Cardiac septum (tissue), 1 donor: ENCODE measurements at regions not wholly inside any gene's neighbourhood (a gene's known extent, or its start where the extent isn't known, plus 50 kb on each side); places are given as distances from the start of the nearest gene placed in this dataset.
"Not testable (repeated sequence)": the region's sequence is repeated elsewhere in the genome, so short reads cannot be mapped to it uniquely, and the experiment has no call there.

ENCODE experiments used
- DNase-seq: peaks from one replicate; pipeline ENCODE4 v3.0.0-alpha.2; 2020; ENCODE audit warnings: low spot score
- intact Hi-C: fragments of 100-400 bp; cut with DNase I; formaldehyde crosslinking; loops from one replicate; pipeline ENCODE4 v1.14.0; 2022
- donor health status: DM: no; HTN: no; CAD: no.

- DNase-seq = no peak
- intact Hi-C loops = no loop called here
Observed at GRCh38 chr20:5696011-5696559, 54.1 kb upstream of the SHLD1 start.

- intact Hi-C loops = no loop called here
Observed at GRCh38 chr20:5691918-5692618, 58.1 kb upstream of the SHLD1 start.

GRCh38 chr20:5689463-5689862, 60.7 kb upstream of the SHLD1 start:
- no peak for DNase-seq
- intact Hi-C loops = no loop called here

More at GRCh38 chr20:5691918-5692618, 58.1 kb upstream of the SHLD1 start:
- no peak for DNase-seq

- DNase-seq = peak; percentile 78
- intact Hi-C loops = no loop called here
Observed at GRCh38 chr20:5688431-5688972, 61.7 kb upstream of the SHLD1 start.

DNA sequence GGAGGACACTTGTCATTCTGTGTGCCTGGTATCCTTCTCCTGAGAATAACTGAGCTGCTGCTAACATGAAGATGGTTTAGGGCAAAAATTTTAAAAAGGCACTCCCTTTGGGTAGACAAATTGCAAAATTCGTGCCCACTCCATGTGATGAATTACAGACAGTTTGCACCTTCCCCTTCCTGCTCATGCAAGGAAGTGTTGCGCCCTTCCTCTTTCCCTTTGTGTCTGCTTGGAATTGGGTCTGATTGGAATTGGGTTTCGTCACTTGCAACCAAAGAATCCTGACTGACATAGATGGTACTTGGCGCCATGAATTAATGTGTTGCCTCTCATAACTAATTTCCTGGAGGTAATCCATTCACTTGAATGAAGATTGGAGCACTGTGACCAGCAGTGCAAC, 62.3 kb upstream of the SHLD1 start:
- no peak for DNase-seq
- intact Hi-C loops = no loop called here

- DNase-seq = no peak
- intact Hi-C loops = no loop called here
Observed at GRCh38 chr20:5686384-5687105, 63.7 kb upstream of the SHLD1 start.

GRCh38 chr20:5682556-5682955, 67.6 kb upstream of the SHLD1 start:
- intact Hi-C loops, DNase-seq: not testable (repeated sequence)

- DNase-seq = no peak
- intact Hi-C loops = no loop called here
Observed at GRCh38 chr20:5680192-5680591, 69.4 kb upstream of the GPCPD1 start.

DNA sequence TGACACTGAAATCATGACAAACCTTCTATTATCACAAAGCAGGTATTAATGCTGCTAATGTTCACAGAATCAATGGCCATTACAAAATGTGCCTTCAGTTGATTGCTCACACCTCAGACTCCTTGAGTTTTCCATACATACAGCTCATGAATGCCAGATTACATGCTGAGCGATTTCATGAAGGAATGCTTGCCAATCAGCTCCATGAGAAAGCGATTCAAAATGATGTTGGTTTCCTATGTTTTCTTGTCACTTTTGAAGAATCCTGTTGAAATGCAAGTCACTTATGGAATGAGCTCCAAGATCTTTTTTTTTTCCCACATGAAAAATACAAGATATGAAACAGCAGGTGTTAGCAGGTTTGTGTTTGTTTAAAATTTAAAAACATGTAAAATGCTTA, 68.0 kb upstream of the GPCPD1 start:
- intact Hi-C loops = no loop called here
- no peak for DNase-seq

- intact Hi-C loops, DNase-seq: not testable (repeated sequence)
Observed at GRCh38 chr20:5677944-5678343, 67.1 kb upstream of the GPCPD1 start.

DNA sequence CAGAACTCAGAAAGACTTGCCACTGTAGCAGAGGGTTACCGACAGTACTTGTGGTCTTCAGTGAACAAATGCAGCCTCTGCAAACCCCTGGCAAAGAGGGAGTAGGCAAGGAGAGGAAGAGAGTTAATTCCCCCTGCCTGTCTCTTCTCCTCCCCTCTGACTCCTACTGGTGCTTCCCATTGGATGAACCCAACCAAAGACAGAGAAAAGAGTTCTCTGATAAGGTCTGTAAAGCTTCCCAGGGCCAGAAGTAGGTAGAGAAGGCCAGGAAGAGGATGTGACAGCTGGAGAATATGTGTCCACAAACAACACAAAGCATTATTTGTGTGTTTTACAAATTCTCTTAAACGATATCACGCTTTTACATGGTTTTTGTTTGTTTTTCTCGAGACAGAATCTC, 66.6 kb upstream of the GPCPD1 start:
- intact Hi-C loops = no loop called here
- no peak for DNase-seq

GRCh38 chr20:5675103-5676091, 64.6 kb upstream of the GPCPD1 start:
- intact Hi-C loops = no loop called here

DNA sequence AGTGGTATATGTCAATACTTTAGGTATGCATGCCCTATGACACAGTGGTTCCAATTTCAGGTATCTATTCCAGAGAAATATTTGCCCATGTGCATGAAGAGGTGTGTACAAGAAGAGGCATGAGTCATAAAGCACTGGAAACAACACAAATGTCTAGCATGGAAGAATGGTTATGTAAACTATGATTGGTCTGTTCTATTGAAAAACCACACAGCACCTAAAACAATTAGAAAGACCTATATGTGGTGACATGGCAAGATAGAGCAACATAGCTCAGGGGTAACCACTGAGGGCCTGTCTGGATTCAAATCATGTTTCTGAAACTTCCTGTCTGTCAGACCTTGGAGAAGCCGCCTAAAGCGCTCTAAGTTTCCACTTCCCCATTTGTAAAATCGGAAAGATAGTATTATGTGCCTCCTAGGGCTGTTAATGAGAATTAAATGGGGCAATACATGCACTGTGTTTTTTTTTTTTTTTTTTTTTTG, 63.4 kb upstream of the GPCPD1 start:
- DNase-seq = no peak
- intact Hi-C loops = no loop called here

More at GRCh38 chr20:5675103-5676091, 64.6 kb upstream of the GPCPD1 start:
- DNase-seq = no peak

DNA sequence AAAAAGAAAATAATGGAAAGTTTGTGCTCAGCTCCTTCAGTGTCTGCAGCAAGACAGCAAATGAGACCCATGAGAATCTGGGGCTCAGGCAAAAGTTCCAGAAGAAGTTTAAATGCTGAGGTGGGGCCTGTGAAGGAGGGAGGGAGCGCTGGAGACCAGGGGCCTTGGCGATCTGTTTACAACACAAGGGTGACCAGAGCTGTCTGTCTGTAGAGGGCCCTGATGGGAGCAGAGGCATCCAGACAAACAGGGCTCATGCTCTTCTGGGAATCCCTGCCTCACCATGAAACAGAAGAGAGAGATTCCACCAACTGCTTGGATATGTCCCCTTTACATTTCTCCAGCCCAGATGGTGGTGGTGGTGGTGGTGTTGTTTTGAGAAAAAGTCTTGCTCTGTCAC, 60.1 kb upstream of the GPCPD1 start:
- DNase-seq = no peak
- intact Hi-C loops = no loop called here

DNA sequence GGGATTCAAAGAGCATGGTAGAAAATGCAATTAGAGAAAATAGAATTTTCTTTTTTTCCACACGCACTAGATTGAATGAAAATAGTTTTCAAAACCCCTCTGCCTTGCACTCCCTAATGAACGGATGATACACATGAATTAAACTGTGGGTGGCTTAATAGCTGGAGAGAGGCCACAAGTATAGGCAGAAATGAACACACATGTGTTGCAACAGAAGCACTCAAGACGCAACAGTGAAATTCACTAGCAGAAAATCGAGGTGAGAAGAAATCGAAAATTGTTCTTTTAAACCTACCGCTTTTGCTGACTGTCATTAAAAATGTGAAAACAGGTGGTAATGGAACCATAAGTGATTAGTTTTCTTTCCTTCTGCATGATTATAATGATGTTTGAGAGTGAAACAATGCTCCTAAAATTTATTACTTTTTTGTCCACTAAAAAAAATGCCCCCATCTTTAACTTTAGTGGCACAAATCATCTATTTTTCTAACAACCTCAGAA, 59.3 kb upstream of the GPCPD1 start:
- DNase-seq = no peak
- intact Hi-C loops = no loop called here

GRCh38 chr20:5668529-5668868, 57.7 kb upstream of the GPCPD1 start:
- no peak for DNase-seq
- intact Hi-C loops = no loop called here

DNA sequence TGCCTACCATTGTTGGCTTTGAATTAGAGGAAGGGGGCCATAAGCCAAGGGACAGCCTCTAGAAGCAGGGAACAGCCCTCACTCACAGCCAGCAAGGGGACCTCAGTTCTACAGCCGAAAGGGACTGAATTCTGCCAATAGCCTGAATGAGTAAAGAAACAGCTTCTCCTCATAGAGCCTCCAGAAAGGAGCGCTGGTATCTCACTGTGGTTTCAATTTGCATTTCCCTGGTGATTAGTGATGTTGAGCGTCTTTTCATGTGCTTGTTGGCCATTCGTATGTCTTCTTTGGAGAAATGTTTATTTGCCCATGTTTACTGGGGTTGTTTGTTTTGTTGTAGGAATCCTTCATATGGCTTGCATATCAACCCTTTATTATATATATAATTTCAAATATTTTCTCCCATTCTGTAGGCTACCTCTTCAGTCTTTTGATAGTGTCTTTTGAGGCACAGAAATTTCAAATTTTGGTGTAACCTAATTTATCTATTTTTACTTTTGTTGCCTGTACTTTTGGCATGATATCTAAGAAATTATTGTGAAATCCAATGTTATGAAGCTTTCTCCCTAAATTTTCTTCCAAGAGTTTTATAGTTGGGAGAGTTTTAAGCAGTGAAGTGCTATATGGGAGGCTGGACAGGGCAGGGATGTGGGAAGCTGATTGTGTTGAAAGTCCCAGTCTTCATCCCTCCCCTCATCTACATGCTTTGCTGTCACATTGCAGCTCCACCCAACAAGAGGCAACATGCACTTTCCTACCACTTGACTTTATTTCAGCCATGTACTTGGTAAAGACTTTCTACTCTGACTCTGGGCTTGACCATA, 57.1 kb upstream of the GPCPD1 start:
- intact Hi-C loops = no loop called here
- DNase-seq = no peak

GRCh38 chr20:5665417-5665816, 54.6 kb upstream of the GPCPD1 start:
- intact Hi-C loops = no loop called here
- no peak for DNase-seq

GRCh38 chr20:5663396-5663795, 52.6 kb upstream of the GPCPD1 start:
- intact Hi-C loops = no loop called here
- DNase-seq = no peak
